NK-92 treated with Interleukin-12 subunit alpha and Interleukin-12 subunit beta, amount 100 ng/mL, for 24 hours (cell line): ENCODE measurements at regions not wholly inside any gene's neighbourhood (a gene's known extent, or its start where the extent isn't known, plus 50 kb on each side); places are given as distances from the start of the nearest gene placed in this dataset.

Experiments
- DNase-seq: peaks from one replicate; lab custom pipeline; 2025; lab: John Stamatoyannopoulos, UW

- no peak for DNase-seq
Observed at GRCh38 chr13:107379407-107380155, 811.6 kb upstream of the ARGLU1 start.

DNA sequence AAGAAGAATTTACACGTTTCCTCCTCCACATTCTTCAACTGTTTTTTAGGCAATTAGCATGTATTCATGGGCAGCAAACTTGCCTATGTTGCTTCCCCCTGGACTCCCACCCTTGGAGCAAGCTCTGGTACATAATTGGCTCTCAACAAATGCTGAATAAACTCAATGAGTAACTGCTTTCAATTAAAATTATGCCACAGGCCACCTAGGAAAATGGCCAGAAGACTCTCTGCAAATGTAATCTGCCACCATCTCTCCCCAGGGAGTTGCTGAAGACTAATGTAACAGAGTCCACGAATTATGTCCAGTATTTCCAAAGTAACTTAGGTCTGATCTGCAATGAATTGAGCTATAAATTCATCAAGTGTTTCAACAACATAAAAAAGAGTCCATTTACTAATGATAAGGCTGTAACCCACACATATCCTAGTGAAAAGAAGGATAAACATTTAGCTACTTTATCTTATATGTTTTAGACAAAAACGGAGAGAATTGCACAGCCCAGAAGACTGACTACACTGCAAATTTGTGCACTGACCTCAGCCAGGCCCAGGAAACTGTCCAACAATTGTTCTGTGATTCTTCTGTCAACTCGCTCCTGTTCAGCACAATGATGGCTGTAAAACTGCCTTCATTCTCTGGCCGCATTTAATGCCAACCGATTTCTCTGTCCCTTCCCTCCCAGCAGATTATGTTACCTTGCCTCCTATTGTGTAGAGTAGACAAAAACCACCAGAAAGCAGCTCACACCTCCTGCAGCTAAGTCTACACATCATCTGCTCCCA lies 808.6 kb upstream of the ARGLU1 start:
- no peak for DNase-seq

DNA sequence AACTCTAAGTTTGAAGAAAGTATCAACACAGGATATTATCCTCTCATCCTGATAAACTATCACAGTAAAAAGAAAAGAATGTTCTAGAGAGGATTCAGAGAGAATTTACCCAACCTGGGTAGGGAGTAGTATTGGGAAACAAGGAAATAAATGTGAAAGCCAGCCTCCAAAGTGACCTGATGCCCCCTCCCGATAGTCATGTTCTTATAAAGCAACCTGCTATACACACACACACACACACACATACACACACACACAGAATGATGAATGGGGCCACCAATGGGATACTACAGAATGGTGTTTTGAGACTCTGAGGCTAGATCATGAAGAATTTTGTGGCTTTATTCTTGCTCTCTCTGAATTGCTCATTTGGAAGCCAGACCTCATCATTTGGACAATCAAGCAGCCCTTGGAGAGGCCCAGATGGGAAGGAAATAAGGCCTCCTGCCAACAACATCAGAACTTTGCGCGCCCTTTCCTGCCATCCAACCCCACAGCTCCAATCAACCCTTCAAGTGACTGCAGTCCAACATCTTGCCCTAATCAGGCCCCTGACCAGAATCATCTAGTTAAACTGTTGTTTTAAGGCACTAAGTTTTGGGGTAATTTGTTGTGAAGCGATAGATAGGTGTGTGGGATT lies 807.9 kb upstream of the ARGLU1 start:
- DNase-seq, result no peak

GRCh38 chr13:107374038-107374437 lies 806.1 kb upstream of the ARGLU1 start:
- no peak for DNase-seq

DNA sequence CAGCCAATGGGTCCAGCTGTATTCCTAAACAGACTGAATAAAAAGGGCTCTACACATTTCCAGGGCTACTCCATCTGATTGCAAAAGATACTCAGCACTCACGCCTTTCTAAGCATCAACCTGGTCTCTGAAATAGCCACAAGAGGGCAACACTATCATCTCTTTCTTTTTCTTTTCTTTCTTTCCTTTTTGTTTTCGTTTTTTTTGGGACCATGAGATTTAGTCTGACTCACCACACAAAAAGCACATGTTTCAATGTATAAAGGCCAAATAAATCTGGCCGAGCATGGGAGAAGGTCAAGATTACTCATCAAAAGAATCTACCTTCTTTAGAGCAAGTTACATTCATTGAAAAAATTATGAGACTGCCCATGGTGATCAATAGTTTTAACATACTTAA lies 805.6 kb upstream of the ARGLU1 start:
- no peak for DNase-seq

DNA sequence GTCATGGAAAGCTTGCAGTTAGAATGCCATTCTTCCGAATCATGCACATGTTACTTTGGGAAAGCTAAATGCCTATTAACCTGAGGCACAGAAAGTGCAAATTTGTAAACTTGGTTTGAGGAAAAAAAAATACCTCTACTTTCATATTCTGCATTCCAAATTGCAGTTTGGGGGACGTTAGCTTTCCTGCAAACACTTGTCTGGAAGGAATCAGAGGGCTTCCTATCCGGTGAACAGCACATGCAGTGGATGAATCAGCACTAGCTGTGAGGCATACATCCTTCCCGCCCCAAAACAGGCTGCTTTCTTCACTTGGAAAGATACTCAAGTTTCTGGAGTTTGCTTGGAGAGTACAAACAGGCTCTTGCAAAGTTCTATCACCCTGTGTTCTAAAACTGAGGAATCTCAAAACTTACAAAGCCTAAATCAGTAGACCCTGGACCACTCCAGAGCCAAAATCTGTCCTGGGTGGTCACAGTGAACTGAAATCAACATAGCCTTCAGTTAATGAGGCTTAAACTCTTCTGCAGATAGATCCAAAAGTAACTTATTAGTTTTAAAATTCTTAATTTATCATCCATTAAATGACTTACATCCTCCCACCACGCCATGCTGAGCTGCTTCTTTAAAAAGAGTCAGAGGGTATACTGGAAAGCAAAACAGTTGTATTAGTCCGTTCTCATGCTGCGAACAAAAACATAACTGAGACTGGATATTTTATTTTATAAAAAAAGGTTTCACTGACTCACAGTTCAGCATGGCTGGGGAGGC lies 802.3 kb upstream of the ARGLU1 start:
- no peak for DNase-seq

DNA sequence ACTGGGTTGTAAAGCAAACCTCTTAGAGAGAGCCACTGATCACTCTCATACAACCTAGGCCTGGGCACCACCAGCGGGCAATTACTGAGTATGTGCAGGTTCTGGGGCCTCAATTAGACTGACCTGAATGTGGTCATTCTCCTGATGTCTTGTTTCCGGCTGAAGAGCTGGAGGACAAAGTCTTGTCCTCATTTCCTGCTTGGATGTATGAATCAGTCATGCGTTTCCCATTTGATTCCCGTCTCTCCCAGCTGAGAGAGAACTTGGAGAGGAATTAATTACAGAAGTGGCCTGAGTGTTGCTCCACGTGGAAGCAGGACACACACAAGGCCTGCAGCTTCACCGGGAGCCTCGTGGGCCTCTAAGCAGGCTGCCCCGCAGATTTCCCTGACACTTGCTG lies 799.3 kb upstream of the ARGLU1 start:
- no peak for DNase-seq

DNA sequence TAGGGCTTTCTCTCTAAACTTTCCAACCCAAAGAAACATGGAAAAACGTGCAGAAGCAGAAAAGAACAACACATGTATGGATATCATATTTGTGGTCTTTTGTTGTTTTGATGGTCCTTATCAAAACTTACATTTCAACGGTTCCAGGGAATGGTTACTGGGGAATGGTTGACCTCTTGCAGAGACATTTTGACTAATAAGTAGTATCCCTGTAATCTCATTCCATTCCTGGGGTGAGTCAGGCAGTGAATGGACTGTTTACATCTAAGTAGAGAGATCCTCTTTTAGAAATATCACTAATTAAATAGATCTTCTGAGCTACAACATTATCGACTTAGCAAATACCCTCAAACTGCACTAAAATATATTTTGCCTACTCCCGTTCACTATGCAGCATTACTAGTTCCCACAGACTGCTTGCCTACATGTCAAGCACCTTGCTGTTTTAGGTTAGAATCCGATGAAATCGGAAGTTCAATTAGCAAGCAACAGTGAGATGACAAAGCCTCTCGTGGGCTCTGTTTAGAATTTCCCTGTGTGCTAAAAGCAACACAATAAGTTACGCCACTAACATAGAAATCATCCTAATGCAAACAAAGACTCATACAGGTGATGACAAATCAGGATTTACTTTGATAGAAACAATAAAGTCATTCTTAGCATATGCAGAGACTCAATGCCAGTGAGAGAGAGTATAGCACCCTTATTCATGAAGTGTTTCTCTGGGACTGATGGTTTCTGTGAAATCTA lies 797.7 kb upstream of the ARGLU1 start:
- DNase-seq, result no peak

DNA sequence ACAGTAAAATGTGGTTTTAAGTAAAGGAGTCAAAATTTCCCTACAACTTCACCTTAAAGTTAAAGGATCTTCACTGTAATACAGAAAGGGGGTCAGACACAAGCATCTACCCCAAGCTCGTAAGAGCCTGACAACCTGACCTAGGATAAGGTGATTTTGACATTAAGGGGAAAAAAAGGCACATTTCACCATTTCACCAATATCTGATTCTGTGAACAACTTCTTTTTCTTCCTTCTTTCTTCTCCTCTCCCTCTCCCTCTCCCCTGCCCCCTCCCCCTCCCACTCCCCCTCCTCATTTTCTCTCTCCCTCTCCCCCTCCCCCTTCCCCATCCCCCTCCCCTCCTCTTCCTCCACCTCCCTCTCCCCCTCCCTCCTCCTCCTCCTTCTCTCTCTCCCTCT lies 796.7 kb upstream of the ARGLU1 start:
- DNase-seq, result no peak

- no peak for DNase-seq
Observed at GRCh38 chr13:107361666-107362065, 793.7 kb upstream of the ARGLU1 start.

- DNase-seq, result no peak
Observed at GRCh38 chr13:107360010-107360409, 792.1 kb upstream of the ARGLU1 start.

DNA sequence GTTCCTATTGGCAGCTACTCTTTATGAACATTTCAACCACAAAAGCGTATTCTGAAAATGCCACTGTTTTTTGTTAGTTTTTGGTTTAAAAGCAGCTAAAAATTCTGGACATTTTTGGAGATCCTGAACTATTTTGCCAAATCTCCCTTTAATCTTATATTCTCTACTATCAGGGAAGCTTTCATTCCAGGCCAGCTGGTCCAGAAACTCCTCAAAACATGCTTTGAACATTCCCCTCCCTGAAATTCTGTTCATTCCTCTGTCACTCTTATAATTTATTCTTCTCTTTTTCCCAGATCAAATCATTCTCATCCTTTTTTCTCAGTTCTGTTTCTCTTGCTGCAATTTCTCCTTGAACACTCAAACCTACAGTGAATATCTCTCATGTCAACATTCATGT lies 790.9 kb upstream of the ARGLU1 start:
- DNase-seq, result no peak

DNA sequence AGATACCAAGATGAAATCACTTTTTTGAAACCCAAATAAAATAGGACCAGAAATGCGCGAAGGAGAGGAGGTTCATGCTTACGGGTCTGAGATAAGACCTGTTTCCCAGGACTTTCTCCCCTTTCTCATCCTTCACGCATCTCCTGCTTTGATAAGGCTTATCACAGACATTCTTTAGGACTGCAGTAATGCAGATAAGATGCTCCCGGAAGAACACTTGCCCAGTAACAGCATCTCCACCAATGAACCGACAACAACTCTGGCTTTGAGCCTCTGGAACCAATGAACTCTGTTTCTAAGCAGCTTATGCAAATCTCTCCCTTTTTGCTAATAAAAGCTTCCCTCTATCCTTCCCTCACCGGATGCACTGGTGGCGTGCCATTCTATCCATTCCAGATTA lies 783.4 kb upstream of the ARGLU1 start:
- no peak for DNase-seq

GRCh38 chr13:107348925-107349324 lies 781.0 kb upstream of the ARGLU1 start:
- DNase-seq, result no peak

DNA sequence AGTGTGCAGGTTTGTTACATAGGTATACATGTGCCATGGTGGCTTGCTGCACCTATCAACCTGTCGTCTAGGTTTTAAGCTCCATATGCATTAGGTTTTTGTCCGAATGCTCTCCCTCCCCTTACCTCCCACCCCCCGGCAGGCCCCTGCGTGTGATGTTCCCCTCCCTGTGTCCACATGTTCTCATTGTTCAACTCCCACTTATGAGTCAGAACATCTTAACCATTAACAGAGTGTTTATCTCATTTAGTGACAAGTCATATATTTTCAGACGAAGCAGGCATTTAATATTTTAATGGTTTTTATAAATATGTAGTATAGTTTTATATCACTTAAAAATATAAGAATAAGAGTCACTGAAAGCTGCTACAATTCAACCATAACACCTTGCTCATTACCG lies 780.5 kb upstream of the ARGLU1 start:
- DNase-seq, result no peak

DNA sequence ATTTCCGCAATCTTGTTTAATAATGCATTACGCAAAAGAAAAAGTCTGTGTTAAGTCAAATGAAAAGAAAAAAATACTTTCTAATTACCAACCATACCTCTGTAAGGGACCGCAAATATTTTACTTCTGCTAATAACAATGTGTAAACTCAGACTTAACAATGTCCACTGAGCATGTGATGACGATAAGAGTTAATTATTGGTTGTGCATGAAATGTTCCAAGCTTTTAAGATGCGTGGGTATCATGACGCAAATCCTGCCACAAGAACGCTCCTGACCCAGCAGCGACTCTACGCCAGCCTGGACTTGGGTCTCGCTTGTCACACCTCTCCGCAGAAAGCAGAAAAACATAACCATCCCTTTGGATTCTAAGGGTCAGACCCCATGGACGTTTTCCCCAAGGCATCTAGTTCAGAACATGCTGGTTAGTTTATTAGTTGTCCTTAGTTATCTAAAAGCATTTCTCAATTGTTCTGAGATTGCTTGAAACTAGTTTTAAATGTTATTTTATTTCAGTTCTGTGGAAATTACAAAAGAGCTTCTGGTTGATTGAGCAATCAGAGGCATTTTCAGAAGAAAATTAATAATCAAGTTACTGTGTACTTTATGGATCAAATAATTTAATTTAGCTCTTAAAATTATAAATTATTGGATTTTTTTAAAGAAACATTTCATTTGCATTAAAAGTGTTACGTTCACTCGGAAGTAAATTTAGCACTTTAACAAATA lies 779.9 kb upstream of the ARGLU1 start:
- DNase-seq, result no peak

DNA sequence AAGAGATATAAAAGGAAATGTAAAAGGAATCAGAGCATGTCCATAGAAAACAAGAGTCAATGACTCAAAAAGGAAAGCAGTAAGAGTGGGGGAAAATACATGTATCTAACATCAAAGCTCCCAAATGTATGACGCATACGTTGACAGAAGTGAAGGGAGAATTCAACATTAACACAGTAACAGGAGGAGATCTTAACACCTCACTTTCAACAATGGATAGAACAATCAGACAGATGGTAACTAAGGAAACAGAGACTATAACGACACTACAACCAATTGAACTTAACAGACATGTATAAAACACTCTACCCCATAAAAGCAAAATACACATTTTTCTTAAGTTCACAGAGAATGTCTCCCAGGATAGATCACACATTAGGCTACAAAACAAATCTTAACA lies 774.8 kb upstream of the ARGLU1 start:
- DNase-seq, result no peak

- no peak for DNase-seq
Observed at GRCh38 chr13:107339209-107339608, 771.3 kb upstream of the ARGLU1 start.

- no peak for DNase-seq
Observed at GRCh38 chr13:107332188-107332587, 764.3 kb upstream of the ARGLU1 start.

- no peak for DNase-seq
Observed at GRCh38 chr13:107331359-107331758, 763.4 kb upstream of the ARGLU1 start.

- no peak for DNase-seq
Observed at GRCh38 chr13:107330484-107330883, 762.5 kb upstream of the ARGLU1 start.
